Body of pancreas (tissue), 4 donors: ENCODE measurements at regions not wholly inside any gene's neighbourhood (a gene's known extent, or its start where the extent isn't known, plus 50 kb on each side); places are given as distances from the start of the nearest gene placed in this dataset.

Experiments
- ATAC-seq: fragments of 150-250 bp; one replicate; pipeline ENCODE4 v1.9.1; 2016
- DNase-seq, 4 donors: peaks; one replicate each; pipeline ENCODE4 v3.0.0-alpha.2; 2019
- H3K27ac ChIP-seq, 4 donors: fragments of 200-600 bp; sonication (generic); 1 replicate in 3 of 4; 2 replicates in 1 of 4; pipeline versions ENCODE4 v1.5.1 to v1.6.1; 2016 to 2019; ENCODE audit warnings: mild to moderate bottlenecking in 1 of 4, mixed read lengths in 1 of 4, moderate library complexity in 1 of 4
- H3K27me3 ChIP-seq, 2 donors: fragments of 200-600 bp; sonication (generic); one replicate each; pipeline ENCODE4 v1.6.0; 2016; ENCODE audit warnings: mild to moderate bottlenecking in 1 of 2
- H3K36me3 ChIP-seq, 2 donors: fragments of 200-600 bp; sonication (generic); replicated peaks in 1 of 2; 2 replicates each; pipeline ENCODE4 v1.5.1; 2016; ENCODE audit warnings: low read depth in 2 of 2; ENCODE audit not compliant: insufficient read depth in 1 of 2
- H3K4me1 ChIP-seq: fragments of 200-600 bp; sonication (generic); one replicate; pipeline ENCODE4 v1.6.0; 2016
- H3K4me3 ChIP-seq, 2 donors: fragments of 200-600 bp; sonication (generic); 1 replicate in 1 of 2; 2 replicates in 1 of 2; pipeline ENCODE4 v1.5.1; 2016 to 2019
- H3K9me3 ChIP-seq, 3 donors: fragments of 200-600 bp; sonication (generic); 1 replicate in 2 of 3; 2 replicates in 1 of 3; pipeline ENCODE4 v1.5.1; 2016
- POLR2A ChIP-seq, 3 donors: fragments of 450-650 bp; IDR thresholded peaks; one replicate each; pipeline ENCODE4 v1.6.1; 2016; ENCODE audit warnings: antibody characterized with exemption in 3 of 3, mild to moderate bottlenecking in 2 of 3
- WGBS, 2 donors: methylation state at CpG; one replicate each; pipeline ENCODE4 v1.1.5; 2017; 5-methylcytosine and 5-hydroxymethylcytosine counted together
- intact Hi-C: fragments of 100-400 bp; cut with DNase I; formaldehyde crosslinking; loops from one replicate; pipeline ENCODE4 v1.15.1; 2023
- TF ChIP-seq, protein P1 (sequence below), 7 experiments: fragments of 450-650 bp in 4 of 7; fragments of 200-600 bp in 3 of 7; sonication (generic) in 3 of 7; IDR thresholded peaks; one replicate each; pipeline ENCODE4 v1.5.1; 2016 to 2019; ENCODE audit warnings: antibody characterized with exemption in 7 of 7

- ATAC-seq (no peak), DNase-seq (no peak)
- TF ChIP-seq, protein P1, sequence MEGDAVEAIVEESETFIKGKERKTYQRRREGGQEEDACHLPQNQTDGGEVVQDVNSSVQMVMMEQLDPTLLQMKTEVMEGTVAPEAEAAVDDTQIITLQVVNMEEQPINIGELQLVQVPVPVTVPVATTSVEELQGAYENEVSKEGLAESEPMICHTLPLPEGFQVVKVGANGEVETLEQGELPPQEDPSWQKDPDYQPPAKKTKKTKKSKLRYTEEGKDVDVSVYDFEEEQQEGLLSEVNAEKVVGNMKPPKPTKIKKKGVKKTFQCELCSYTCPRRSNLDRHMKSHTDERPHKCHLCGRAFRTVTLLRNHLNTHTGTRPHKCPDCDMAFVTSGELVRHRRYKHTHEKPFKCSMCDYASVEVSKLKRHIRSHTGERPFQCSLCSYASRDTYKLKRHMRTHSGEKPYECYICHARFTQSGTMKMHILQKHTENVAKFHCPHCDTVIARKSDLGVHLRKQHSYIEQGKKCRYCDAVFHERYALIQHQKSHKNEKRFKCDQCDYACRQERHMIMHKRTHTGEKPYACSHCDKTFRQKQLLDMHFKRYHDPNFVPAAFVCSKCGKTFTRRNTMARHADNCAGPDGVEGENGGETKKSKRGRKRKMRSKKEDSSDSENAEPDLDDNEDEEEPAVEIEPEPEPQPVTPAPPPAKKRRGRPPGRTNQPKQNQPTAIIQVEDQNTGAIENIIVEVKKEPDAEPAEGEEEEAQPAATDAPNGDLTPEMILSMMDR (IDR thresholded peaks at IDR 0.05) = no peak
- TF ChIP-seq POLR2A (IDR thresholded peaks at IDR 0.05) = no peak
- no peaks in the 10 kb centered on the region for H3K9me3 ChIP-seq
- H3K4me1 ChIP-seq = no peaks in the 10 kb centered on the region
- H3K4me3 ChIP-seq = no peak overlapping the region
- H3K27ac ChIP-seq = no peak overlapping the region
- H3K36me3 ChIP-seq = no peaks in the 10 kb centered on the region
- intact Hi-C loops = no loop called here
- 35 to 48% methylated on average over 2 of the region's 2 CpGs for WGBS, 2 donors
- H3K27me3 ChIP-seq = no peaks in the 10 kb centered on the region
Observed at GRCh38 chr1:34425785-34426184, 249.1 kb downstream of the C1orf94 start.

GRCh38 chr1:34426325-34426896 is 249.7 kb downstream of the C1orf94 start:
- Histone ChIP-seq H3K9me3 (no peaks in the 10 kb centered on the region), H3K27ac (no peak overlapping the region), H3K36me3 (no peaks in the 10 kb centered on the region), H3K4me1 (no peaks in the 10 kb centered on the region), H3K27me3 (no peaks in the 10 kb centered on the region), H3K4me3 (no peak overlapping the region)
- intact Hi-C loops = no loop called here
- no peak for TF ChIP-seq POLR2A (IDR thresholded peaks at IDR 0.05)
- TF ChIP-seq, protein P1 (IDR thresholded peaks at IDR 0.05) = no peak
- ATAC-seq (no peak), DNase-seq (no peak)

DNA sequence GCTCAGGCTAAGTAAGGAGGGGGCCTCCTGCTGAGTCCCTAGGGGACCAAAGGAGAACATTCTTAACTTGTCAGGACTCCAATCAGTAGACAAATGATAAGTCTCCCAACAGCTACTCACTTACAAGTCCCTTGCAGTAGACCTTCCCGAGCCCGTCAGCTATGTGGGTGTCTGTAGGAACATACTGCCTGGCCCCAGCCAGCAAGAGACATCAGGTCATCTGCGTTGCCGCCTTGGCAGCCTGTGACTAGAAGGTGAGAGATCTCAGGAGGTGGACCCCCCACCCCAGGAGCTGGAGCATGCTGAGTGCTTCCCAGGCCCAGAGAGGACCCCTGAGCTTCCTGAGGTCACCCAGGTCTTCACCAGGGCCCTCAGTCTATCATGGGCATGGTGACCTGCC is 250.5 kb downstream of the C1orf94 start:
- intact Hi-C loops = no loop called here
- no peaks in the 10 kb centered on the region for H3K9me3 ChIP-seq
- H3K27ac ChIP-seq = no peak overlapping the region
- no peaks in the 10 kb centered on the region for H3K36me3 ChIP-seq
- no peak for DNase-seq
- 64 to 88% methylated on average over 4 of the region's 4 CpGs for WGBS, 2 donors
- no peak for ATAC-seq
- TF ChIP-seq, protein P1 (IDR thresholded peaks at IDR 0.05) = no peak
- no peak for TF ChIP-seq POLR2A (IDR thresholded peaks at IDR 0.05)
- no peaks in the 10 kb centered on the region for H3K4me1 ChIP-seq
- H3K4me3 ChIP-seq = no peak overlapping the region
- no peaks in the 10 kb centered on the region for H3K27me3 ChIP-seq

- ATAC-seq (no peak), DNase-seq (no peak)
- H3K27ac ChIP-seq = no peak overlapping the region
- 64 to 74% methylated on average over 5 of the region's 5 CpGs for WGBS, 2 donors
- no peaks in the 10 kb centered on the region for H3K4me1 ChIP-seq
- no peaks in the 10 kb centered on the region for H3K36me3 ChIP-seq
- H3K4me3 ChIP-seq = no peak overlapping the region
- intact Hi-C loops = no loop called here
- no peaks in the 10 kb centered on the region for H3K27me3 ChIP-seq
- H3K9me3 ChIP-seq = no peaks in the 10 kb centered on the region
- TF ChIP-seq POLR2A (IDR thresholded peaks at IDR 0.05) = no peak
- TF ChIP-seq, protein P1 (IDR thresholded peaks at IDR 0.05) = no peak
Observed at GRCh38 chr1:34433099-34433498, 256.4 kb downstream of the C1orf94 start.

DNA sequence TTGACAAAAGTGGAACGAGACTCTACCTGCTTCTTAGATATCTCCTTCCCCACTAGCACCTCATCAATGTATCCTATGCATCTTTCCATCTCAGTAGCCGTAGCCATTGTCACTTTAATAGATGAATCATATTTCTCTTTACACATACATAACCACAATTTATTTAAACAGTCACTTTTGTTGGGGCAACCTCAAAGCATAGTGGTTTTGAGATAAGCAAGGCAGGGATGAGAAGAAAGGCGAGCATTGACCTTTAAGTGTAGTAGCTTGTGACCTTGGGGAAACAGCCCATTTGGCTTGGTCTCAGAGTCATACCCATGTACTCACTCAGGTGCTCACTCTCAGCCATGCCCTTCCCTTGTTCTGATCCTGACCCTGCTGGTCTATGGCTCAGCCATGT is 260.1 kb downstream of the C1orf94 start:
- Histone ChIP-seq H3K27me3 (no peaks in the 10 kb centered on the region), H3K4me1 (peaks cover under 1% of the 10 kb centered on the region), H3K4me3 (no peak overlapping the region), H3K36me3 (no peaks in the 10 kb centered on the region), H3K9me3 (no peaks in the 10 kb centered on the region), H3K27ac (no peak overlapping the region)
- intact Hi-C loops = no loop called here
- no peak for DNase-seq
- 43 to 52% methylated on average over 3 of the region's 3 CpGs for WGBS, 2 donors
- no peak for ATAC-seq
- no peak for TF ChIP-seq POLR2A (IDR thresholded peaks at IDR 0.05)
- TF ChIP-seq, protein P1 (IDR thresholded peaks at IDR 0.05) = no peak
